ENCODE measurements at regions not wholly inside any gene's neighbourhood (a gene's known extent, or its start where the extent isn't known, plus 50 kb on each side); places are given as distances from the start of the nearest gene placed in this dataset.

DNA sequence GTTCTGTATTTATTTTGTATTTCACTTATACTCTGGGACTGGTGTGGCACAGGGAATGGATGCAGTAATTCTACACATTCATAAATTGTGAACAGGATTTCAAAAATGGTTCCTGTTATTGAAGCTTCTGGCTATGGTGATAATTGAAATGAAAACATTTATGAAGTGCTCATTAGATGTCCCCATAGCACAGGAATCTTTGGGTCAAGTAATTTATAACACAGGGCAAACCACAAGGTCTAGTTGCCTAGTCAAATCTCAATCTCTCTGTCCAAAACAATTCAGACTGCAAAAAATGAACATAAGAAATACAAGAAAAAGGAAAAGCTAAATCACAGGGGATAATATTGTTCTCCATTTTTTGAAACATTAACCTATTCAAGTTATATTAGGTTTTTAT lies 117.5 kb upstream of the PTPRG start:
- Histone ChIP-seq H3F3A (ENCODE audit: control insufficient read depth, insufficient read depth) (no peaks in the 10 kb centered on the region), H3K4me2 (ENCODE audit: low read length) (no peak overlapping the region), H3K36me3 (ENCODE audit: control insufficient read depth, low read length) (no peaks in the 10 kb centered on the region), H3K79me2 (ENCODE audit: control insufficient read depth, low read length) (no peaks in the 10 kb centered on the region), H3K27ac (ENCODE audit: low read depth, low read length) (no peak overlapping the region), H3K9me2 (replicated peaks; ENCODE audit: control insufficient read depth, low read length) (no peaks in the 10 kb centered on the region), H3K4me1 (ENCODE audit: control insufficient read depth, low read length) (no peaks in the 10 kb centered on the region), H3K27me3 (ENCODE audit: control insufficient read depth, low read length) (no peaks in the 10 kb centered on the region), H3K4me3 (ENCODE audit: low read length) (no peak overlapping the region), H3K9me3 (ENCODE audit: control insufficient read depth, insufficient read depth, low read length) (no peaks in the 10 kb centered on the region), H4K20me1 (ENCODE audit: control insufficient read depth, insufficient read depth, low read depth, low read length) (no peaks in the 10 kb centered on the region)
- TF ChIP-seq, protein P1, sequence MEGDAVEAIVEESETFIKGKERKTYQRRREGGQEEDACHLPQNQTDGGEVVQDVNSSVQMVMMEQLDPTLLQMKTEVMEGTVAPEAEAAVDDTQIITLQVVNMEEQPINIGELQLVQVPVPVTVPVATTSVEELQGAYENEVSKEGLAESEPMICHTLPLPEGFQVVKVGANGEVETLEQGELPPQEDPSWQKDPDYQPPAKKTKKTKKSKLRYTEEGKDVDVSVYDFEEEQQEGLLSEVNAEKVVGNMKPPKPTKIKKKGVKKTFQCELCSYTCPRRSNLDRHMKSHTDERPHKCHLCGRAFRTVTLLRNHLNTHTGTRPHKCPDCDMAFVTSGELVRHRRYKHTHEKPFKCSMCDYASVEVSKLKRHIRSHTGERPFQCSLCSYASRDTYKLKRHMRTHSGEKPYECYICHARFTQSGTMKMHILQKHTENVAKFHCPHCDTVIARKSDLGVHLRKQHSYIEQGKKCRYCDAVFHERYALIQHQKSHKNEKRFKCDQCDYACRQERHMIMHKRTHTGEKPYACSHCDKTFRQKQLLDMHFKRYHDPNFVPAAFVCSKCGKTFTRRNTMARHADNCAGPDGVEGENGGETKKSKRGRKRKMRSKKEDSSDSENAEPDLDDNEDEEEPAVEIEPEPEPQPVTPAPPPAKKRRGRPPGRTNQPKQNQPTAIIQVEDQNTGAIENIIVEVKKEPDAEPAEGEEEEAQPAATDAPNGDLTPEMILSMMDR (IDR thresholded peaks at IDR 0.05; ENCODE audit: low read depth, low read length, poor library complexity, severe bottlenecking): no peak
- no peak for TF ChIP-seq EZH2phosphoT487 (IDR thresholded peaks at IDR 0.05; ENCODE audit: borderline replicate concordance, low read length)

DNA sequence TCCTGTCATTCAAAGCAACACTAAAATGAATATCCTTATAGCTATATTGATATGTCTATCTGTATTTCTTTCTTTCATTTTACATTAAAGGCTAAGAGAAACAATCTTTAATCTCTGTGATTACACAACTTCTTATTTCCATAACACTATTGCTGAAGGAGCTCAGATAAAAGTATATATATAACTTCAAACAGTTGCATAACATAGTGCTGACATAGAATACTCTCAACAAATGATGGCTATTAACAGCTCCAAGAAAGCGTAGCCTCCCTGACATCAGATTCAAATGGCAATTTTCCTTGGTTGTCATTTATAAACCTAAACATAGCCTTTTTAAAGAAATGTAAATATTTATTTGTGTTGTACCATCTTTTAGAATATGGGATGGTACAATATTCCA lies 116.6 kb upstream of the PTPRG start:
- Histone ChIP-seq H3K9me3 (ENCODE audit: control insufficient read depth, insufficient read depth, low read length) (no peaks in the 10 kb centered on the region), H3K4me2 (ENCODE audit: low read length) (no peak overlapping the region), H3K36me3 (ENCODE audit: control insufficient read depth, low read length) (no peaks in the 10 kb centered on the region), H3K4me1 (ENCODE audit: control insufficient read depth, low read length) (no peaks in the 10 kb centered on the region), H3K27me3 (ENCODE audit: control insufficient read depth, low read length) (no peaks in the 10 kb centered on the region), H4K20me1 (ENCODE audit: control insufficient read depth, insufficient read depth, low read depth, low read length) (no peaks in the 10 kb centered on the region), H3K9me2 (replicated peaks; ENCODE audit: control insufficient read depth, low read length) (no peaks in the 10 kb centered on the region), H3K79me2 (ENCODE audit: control insufficient read depth, low read length) (no peaks in the 10 kb centered on the region), H3F3A (ENCODE audit: control insufficient read depth, insufficient read depth) (no peaks in the 10 kb centered on the region), H3K27ac (ENCODE audit: low read depth, low read length) (no peak overlapping the region), H3K4me3 (ENCODE audit: low read length) (no peak overlapping the region)
- TF ChIP-seq, protein P1 (IDR thresholded peaks at IDR 0.05; ENCODE audit: low read depth, low read length, poor library complexity, severe bottlenecking): no peak
- TF ChIP-seq EZH2phosphoT487 (IDR thresholded peaks at IDR 0.05; ENCODE audit: borderline replicate concordance, low read length): no peak

DNA sequence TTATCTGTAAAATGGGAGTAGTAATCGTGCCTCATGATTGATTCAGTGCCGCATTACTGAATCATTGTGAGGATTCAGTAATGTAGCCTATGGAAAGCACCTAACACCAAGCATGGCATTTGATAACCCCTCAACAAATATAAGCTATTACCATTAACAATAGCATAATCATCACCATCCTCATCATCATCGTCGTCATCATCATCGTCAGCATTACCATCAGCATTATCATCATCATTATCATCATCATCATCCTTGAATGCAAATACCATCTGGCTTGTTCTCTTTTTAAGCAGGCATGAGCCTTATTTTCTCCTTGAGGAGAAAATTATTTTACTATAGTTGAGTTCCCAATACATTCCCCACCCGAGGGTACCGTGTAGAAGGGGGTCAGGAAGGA lies 115.4 kb upstream of the PTPRG start:
- no peaks in the 10 kb centered on the region for H3F3A ChIP-seq (ENCODE audit: control insufficient read depth, insufficient read depth)
- no peaks in the 10 kb centered on the region for H3K79me2 ChIP-seq (ENCODE audit: control insufficient read depth, low read length)
- H3K27me3 ChIP-seq (ENCODE audit: control insufficient read depth, low read length): no peaks in the 10 kb centered on the region
- no peaks in the 10 kb centered on the region for H4K20me1 ChIP-seq (ENCODE audit: control insufficient read depth, insufficient read depth, low read depth, low read length)
- no peak overlapping the region for H3K4me3 ChIP-seq (ENCODE audit: low read length)
- H3K9me2 ChIP-seq (replicated peaks; ENCODE audit: control insufficient read depth, low read length): no peaks in the 10 kb centered on the region
- H3K36me3 ChIP-seq (ENCODE audit: control insufficient read depth, low read length): no peaks in the 10 kb centered on the region
- no peak for TF ChIP-seq EZH2phosphoT487 (IDR thresholded peaks at IDR 0.05; ENCODE audit: borderline replicate concordance, low read length)
- TF ChIP-seq, protein P1 (IDR thresholded peaks at IDR 0.05; ENCODE audit: low read depth, low read length, poor library complexity, severe bottlenecking): no peak
- H3K4me1 ChIP-seq (ENCODE audit: control insufficient read depth, low read length): no peaks in the 10 kb centered on the region
- H3K27ac ChIP-seq (ENCODE audit: low read depth, low read length): no peak overlapping the region
- no peaks in the 10 kb centered on the region for H3K9me3 ChIP-seq (ENCODE audit: control insufficient read depth, insufficient read depth, low read length)
- H3K4me2 ChIP-seq (ENCODE audit: low read length): no peak overlapping the region

DNA sequence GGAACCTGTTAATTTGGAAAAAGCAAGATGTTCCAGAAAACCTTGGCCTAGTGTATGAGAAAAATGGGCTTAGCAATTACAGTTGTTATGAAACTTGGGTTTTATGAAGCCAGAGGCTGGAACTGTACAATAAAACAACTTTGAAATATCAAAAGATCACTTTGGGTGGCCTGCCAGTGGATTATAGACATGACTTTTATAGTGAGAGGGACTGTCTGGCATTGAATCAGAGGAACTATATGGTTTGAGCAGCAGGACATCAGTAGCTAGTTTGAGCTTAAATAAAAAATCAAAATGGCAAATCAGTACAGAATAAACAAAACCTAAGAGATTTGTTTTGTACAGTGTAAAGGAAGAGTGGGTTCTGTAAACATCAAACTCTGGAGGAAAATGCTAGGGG lies 115.0 kb upstream of the PTPRG start:
- H4K20me1 ChIP-seq (ENCODE audit: control insufficient read depth, insufficient read depth, low read depth, low read length): no peaks in the 10 kb centered on the region

More for the DNA sequence above, 115.0 kb upstream of the PTPRG start:
- Histone ChIP-seq H3K27ac (ENCODE audit: low read depth, low read length) (no peak overlapping the region), H3K79me2 (ENCODE audit: control insufficient read depth, low read length) (no peaks in the 10 kb centered on the region), H3K4me1 (ENCODE audit: control insufficient read depth, low read length) (no peaks in the 10 kb centered on the region), H3K9me2 (replicated peaks; ENCODE audit: control insufficient read depth, low read length) (no peaks in the 10 kb centered on the region), H3K36me3 (ENCODE audit: control insufficient read depth, low read length) (no peaks in the 10 kb centered on the region), H3K27me3 (ENCODE audit: control insufficient read depth, low read length) (no peaks in the 10 kb centered on the region), H3K4me3 (ENCODE audit: low read length) (no peak overlapping the region), H3K9me3 (ENCODE audit: control insufficient read depth, insufficient read depth, low read length) (no peaks in the 10 kb centered on the region), H3F3A (ENCODE audit: control insufficient read depth, insufficient read depth) (no peaks in the 10 kb centered on the region), H3K4me2 (ENCODE audit: low read length) (no peak overlapping the region)
- TF ChIP-seq, protein P1 (IDR thresholded peaks at IDR 0.05; ENCODE audit: low read depth, low read length, poor library complexity, severe bottlenecking): no peak
- TF ChIP-seq EZH2phosphoT487 (IDR thresholded peaks at IDR 0.05; ENCODE audit: borderline replicate concordance, low read length): no peak

All from DOHH2 (cell line).